Prostate gland (tissue), 2 donors: ENCODE measurements at regions not wholly inside any gene's neighbourhood (a gene's known extent, or its start where the extent isn't known, plus 50 kb on each side); places are given as distances from the start of the nearest gene placed in this dataset.

Source experiments
- CTCF ChIP-seq, 4 experiments: fragments of 200-600 bp in 2 of 4; fragments of 450-650 bp in 2 of 4; sonication (generic) in 2 of 4; IDR thresholded peaks; 1 replicate in 3 of 4; 2 replicates in 1 of 4; pipeline ENCODE4 v1.5.1; 2016 to 2019; ENCODE audit warnings: antibody characterized with exemption in 4 of 4, mild to moderate bottlenecking in 2 of 4, moderate library complexity in 2 of 4
- POLR2AphosphoS5 ChIP-seq: sonication (generic); formaldehyde crosslinking; IDR thresholded peaks from one replicate; pipeline ENCODE4 v1.6.1; 2017; ENCODE audit warnings: antibody characterized with exemption

- no peak for TF ChIP-seq POLR2AphosphoS5
- TF ChIP-seq CTCF (IDR thresholded peaks at IDR 0.05), result no peak
Observed at GRCh38 chr2:104744537-104744936, 109.4 kb upstream of the POU3F3 start.
